ENCODE measurements at regions not wholly inside any gene's neighbourhood (a gene's known extent, or its start where the extent isn't known, plus 50 kb on each side); places are given as distances from the start of the nearest gene placed in this dataset.
A peak's percentile ranks its signal among the peaks of the same experiment; 100 is the strongest.

- DNase-seq (ENCODE audit: low read depth): peak; percentile 66
Measured at GRCh38 chr9:80707120-80707519, 982.2 kb downstream of the TLE1 start.

GRCh38 chr9:80701061-80701460, 988.3 kb downstream of the TLE1 start:
- TF ChIP-seq CTCF (IDR thresholded peaks at IDR 0.05; ENCODE audit: insufficient read depth, low read length, poor library complexity, severe bottlenecking): no peak
- no peaks in the 10 kb centered on the region for H3K27me3 ChIP-seq (ENCODE audit: control insufficient read depth, insufficient read depth, low read length)
- DNase-seq (ENCODE audit: low read depth): no peak
- H3K4me3 ChIP-seq (ENCODE audit: low read depth, low read length): no peak overlapping the region
- no peaks in the 10 kb centered on the region for H3K36me3 ChIP-seq (ENCODE audit: control insufficient read depth, insufficient read depth, low read length)

More at GRCh38 chr9:80707120-80707519, 982.2 kb downstream of the TLE1 start:
- no peaks in the 10 kb centered on the region for H3K36me3 ChIP-seq (ENCODE audit: control insufficient read depth, insufficient read depth, low read length)
- TF ChIP-seq CTCF (IDR thresholded peaks at IDR 0.05; ENCODE audit: insufficient read depth, low read length, poor library complexity, severe bottlenecking): no peak
- no peaks in the 10 kb centered on the region for H3K27me3 ChIP-seq (ENCODE audit: control insufficient read depth, insufficient read depth, low read length)
- H3K4me3 ChIP-seq (ENCODE audit: low read depth, low read length): no peak overlapping the region

GRCh38 chr9:80699511-80699998, 989.8 kb downstream of the TLE1 start:
- Histone ChIP-seq H3K4me3 (ENCODE audit: low read depth, low read length) (no peak overlapping the region), H3K27me3 (ENCODE audit: control insufficient read depth, insufficient read depth, low read length) (no peaks in the 10 kb centered on the region), H3K36me3 (ENCODE audit: control insufficient read depth, insufficient read depth, low read length) (no peaks in the 10 kb centered on the region)
- no peak for TF ChIP-seq CTCF (IDR thresholded peaks at IDR 0.05; ENCODE audit: insufficient read depth, low read length, poor library complexity, severe bottlenecking)
- peak; percentile 92 for DNase-seq (ENCODE audit: low read depth)

GRCh38 chr9:80698725-80699410, 990.5 kb downstream of the TLE1 start:
- no peaks in the 10 kb centered on the region for H3K36me3 ChIP-seq (ENCODE audit: control insufficient read depth, insufficient read depth, low read length)
- TF ChIP-seq CTCF (IDR thresholded peaks at IDR 0.05; ENCODE audit: insufficient read depth, low read length, poor library complexity, severe bottlenecking): no peak
- no peak for DNase-seq (ENCODE audit: low read depth)
- no peaks in the 10 kb centered on the region for H3K27me3 ChIP-seq (ENCODE audit: control insufficient read depth, insufficient read depth, low read length)
- H3K4me3 ChIP-seq (ENCODE audit: low read depth, low read length): no peak overlapping the region

GRCh38 chr9:80692751-80693150, 996.6 kb downstream of the TLE1 start:
- no peak for DNase-seq (ENCODE audit: low read depth)
- Histone ChIP-seq H3K4me3 (ENCODE audit: low read depth, low read length) (no peak overlapping the region), H3K27me3 (ENCODE audit: control insufficient read depth, insufficient read depth, low read length) (no peaks in the 10 kb centered on the region), H3K36me3 (ENCODE audit: control insufficient read depth, insufficient read depth, low read length) (no peaks in the 10 kb centered on the region)
- no peak for TF ChIP-seq CTCF (IDR thresholded peaks at IDR 0.05; ENCODE audit: insufficient read depth, low read length, poor library complexity, severe bottlenecking)

- Histone ChIP-seq H3K27me3 (ENCODE audit: control insufficient read depth, insufficient read depth, low read length) (no peaks in the 10 kb centered on the region), H3K36me3 (ENCODE audit: control insufficient read depth, insufficient read depth, low read length) (no peaks in the 10 kb centered on the region), H3K4me3 (ENCODE audit: low read depth, low read length) (no peak overlapping the region)
- no peak for TF ChIP-seq CTCF (IDR thresholded peaks at IDR 0.05; ENCODE audit: insufficient read depth, low read length, poor library complexity, severe bottlenecking)
- no peak for DNase-seq (ENCODE audit: low read depth)
Measured at GRCh38 chr9:80691229-80691628, 998.1 kb downstream of the TLE1 start.

All from kidney epithelial cell (primary cell).